ENCODE measurements at regions not wholly inside any gene's neighbourhood (a gene's known extent, or its start where the extent isn't known, plus 50 kb on each side); places are given as distances from the start of the nearest gene placed in this dataset.
"Not testable (repeated sequence)": the region's sequence is repeated elsewhere in the genome, so short reads cannot be mapped to it uniquely, and the experiment has no call there.

DNA sequence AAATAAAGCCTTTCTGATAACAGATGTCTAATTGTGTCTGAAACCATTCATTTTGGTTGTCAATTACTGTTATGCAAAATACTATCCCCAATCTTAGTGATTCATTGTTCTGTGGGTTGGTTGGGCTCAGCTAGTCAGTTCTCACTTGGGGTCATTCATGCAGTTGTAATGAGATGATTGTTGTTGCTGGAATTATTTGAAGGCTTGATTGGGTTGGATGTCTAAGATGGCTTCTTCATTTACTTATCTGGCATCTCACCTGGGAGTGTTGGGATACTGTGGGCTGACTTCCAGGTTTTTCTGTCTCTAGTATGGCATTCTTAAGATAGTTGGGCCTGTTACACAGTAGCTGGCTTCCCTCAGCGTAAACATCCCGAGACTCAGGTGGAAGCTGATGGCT, 217.8 kb upstream of the B3GALT2 start:
- DNase-seq = no peak

DNA sequence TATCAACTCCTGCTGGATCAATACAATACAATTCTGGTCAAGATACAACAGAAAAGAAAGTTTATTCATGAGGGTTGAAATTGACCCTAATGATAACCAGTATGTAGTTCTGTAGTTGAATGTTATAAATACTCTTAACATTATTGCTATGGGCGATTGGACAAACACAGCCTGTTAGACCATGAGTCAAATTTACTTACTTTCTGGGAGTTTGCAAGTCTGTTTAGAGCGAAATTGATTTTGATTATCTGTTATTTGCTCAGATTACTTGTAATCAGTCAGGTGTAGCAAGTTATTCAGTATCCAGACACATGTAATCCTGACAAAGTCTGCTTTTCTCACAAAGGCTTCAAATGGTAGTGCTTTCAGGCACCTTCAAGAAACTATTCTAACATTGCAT, 216.6 kb upstream of the B3GALT2 start:
- DNase-seq = no peak

DNA sequence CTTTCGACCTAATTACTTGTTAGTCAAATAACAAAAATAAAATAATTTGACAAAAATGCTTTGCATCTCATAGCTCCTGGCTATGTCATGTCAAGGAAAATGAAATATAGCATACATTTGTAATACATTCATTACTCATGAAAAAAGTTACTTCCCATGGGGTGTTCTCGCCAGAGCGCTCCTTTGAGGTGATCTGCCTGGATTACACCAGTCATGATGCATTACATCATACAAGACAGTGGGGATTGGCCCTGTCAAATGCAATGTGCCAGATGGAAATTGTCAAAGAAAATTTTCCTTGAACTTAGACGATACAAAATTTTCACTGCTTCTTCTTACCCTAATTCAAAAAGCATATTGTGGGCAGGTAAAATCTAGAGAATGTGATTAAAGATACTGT, 215.6 kb upstream of the B3GALT2 start:
- DNase-seq = no peak

DNA sequence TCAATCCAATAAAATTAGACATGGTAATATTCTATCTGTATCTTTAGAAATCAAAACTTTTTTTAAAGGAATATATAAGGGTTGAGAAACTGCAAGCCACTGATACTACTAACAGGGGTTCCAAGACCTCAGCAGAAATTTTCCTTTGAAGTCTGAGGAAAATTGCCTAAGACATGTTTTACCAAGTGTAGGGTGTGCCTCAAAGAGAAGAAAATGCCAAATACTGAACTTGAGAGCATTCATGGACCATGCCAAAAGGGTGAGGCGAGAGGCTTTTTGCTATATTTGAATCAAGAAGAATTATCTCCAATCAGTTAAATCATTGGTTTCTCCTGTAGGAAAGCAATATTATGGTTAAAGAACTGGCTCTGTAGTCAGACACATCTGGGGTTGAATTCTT, 207.9 kb upstream of the B3GALT2 start:
- no peak for DNase-seq

DNA sequence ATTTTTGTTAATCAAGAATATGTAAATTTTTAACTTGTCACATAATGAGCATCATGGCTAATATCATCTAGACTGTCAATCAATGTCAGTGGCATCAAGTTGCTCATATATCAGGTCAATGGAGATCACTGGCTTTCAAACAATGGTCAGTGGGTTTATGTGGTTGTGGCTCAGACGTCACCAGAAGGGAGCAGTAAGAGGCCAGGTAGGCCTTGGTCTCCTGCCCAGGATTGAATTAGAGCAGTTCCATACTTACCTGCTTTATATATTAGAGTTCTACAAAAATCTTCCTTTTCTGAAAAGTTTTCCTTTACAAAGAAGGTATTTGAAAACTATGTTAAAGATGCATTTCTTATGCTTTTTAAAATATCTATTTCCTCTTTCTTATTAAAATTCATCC, 206.3 kb upstream of the B3GALT2 start:
- no peak for DNase-seq

DNA sequence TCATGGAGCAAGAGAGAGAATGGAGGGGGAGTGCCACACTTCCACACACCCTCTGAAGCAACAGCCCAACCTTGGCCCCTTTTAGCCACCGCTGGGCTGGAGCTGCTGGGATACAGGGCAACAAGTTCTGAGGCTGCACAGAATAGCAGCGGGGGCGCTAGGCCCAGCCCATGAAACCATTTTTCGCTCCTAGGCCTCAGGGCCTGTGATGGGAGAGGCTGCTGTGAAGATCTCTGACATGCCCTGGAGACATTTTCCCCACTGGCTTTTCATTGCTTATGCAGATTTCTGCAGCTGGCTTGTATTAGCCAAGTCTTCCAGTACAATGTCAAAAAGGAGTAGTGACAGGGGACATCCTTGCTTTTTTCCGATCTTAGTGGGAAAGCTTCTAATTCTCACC, 202.3 kb upstream of the B3GALT2 start:
- no peak for DNase-seq

DNA sequence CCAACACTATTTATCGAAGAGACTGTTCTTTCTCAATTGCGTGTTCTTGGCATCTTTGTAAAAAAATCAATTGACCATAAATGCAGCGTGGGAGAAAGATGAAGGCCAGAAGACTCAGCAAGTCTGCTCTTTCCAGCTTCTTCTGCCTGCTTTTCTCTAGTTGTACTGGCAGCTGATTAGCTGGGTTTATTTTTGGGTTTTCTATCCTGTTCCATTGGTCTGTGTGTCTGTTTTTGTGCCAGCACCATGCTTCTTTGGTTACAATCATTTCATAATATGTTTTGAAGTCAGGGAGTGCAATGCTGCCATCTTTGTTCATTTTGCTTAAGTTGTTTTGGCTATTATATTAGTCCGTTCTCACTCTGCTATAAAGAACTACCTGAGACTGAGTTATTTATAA, 201.8 kb upstream of the B3GALT2 start:
- DNase-seq = no peak

DNA sequence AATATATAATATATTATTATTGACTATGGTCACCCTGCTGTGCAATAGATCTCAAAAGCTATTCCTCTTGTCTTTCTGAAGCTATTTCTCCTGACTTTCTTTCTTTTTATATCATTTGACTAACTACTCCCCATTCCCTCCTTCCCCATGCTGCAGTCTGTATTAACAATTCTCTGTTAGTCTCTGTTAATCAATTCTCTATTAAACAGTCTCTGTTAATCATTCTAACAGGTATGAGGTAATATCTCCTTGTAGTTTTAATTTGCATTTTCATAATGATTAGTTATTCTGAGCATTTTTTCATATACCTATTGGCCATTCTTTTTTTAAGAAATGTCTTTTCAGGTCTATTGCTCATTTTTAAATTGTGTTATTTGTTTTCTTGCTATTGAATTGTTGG, 201.0 kb upstream of the B3GALT2 start:
- no peak for DNase-seq

DNA sequence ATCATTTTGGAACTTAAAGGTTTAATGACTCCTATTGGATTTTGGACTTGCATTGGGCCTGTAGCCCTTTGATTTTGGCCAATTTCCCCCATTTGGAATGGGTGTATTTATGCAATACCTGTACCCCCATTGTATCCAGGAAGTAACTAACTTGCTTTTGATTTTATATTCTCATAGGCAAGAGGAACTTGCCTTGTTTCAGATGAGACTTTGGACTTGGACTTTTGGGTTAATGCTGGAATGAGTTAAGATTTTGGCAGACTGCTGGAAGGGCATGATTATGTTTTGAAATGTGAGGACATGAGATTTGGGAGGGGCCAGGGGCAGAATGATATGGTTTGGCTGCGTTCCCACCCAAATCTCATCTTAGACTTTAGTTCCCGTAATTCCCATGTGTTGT, 192.0 kb upstream of the B3GALT2 start:
- not testable (repeated sequence) for DNase-seq

DNA sequence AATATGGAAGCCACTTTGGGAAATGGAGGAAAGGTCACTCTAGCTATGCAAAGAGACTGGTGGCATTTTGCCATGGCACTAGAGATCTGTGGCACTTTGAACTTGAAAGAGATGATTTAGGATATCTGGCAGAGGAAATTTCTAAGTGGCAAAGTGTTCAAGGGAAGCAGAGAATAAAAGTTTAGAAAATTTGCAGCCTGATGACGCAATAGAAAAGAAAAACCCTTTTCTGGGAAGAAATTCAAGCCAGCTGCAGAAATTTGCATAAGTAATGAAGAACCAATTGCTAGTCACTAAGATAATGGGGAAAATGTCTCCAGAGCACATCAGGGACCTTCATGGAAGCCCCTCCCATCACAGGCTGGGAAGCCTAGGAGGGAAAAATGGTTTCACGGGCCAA, 191.1 kb upstream of the B3GALT2 start:
- DNase-seq = no peak

DNA sequence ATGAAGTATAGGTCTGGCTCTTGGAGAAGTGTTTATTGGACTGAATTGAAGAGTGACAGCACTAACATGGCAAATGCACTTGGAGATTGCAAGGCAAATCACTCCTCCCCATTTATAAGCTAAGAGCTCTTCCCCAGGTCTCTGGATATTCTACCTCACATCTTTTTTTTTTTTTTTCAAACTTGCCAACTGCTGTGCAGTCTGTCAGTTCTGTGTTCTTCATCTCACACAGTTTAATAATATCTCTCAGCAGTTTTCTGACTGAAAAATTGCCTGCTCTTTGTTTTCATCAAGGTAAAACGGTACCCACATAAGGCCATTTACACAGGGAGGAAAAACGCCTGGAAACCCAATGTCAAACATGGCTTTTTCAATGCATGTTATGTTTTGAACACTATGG, 186.1 kb upstream of the B3GALT2 start:
- no peak for DNase-seq

DNA sequence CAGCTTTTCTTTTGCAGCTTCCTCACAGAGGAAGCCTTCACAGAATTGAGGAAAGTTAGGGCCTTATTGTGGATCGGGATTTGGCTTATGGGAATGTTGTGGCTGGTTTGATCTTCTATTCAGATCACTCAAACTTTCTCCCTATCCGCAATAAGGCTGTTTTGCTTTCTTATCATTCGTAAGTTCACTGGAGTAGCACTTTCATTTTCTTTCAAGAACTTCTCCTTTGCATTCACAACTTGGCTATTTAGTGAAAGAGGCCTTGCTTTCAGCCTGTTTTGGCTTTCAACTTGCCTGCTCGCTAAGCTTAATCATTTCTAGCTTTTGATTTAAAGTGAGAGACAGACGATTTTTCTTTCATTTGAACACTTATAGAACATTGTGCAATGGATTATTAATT, 181.9 kb upstream of the B3GALT2 start:
- DNase-seq = no peak

DNA sequence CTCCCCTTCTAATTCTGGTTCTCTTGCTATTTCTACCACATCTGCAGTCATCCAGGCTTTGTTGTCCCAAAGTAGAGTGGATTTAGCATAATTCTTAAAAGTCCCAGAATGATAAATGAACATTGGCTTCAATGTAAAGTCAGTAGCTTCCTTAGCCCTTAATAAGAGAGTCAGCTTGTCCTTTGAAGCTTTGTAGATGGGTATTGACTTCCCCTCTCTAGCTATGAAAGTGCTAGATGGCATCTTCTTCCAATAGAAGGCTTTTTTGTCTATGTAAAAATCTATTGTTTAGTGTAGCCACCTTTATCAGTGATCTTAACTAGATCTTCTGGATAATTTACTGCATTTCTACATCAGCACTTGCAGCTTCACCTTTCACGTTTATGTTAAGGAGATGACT, 181.4 kb upstream of the B3GALT2 start:
- no peak for DNase-seq

DNA sequence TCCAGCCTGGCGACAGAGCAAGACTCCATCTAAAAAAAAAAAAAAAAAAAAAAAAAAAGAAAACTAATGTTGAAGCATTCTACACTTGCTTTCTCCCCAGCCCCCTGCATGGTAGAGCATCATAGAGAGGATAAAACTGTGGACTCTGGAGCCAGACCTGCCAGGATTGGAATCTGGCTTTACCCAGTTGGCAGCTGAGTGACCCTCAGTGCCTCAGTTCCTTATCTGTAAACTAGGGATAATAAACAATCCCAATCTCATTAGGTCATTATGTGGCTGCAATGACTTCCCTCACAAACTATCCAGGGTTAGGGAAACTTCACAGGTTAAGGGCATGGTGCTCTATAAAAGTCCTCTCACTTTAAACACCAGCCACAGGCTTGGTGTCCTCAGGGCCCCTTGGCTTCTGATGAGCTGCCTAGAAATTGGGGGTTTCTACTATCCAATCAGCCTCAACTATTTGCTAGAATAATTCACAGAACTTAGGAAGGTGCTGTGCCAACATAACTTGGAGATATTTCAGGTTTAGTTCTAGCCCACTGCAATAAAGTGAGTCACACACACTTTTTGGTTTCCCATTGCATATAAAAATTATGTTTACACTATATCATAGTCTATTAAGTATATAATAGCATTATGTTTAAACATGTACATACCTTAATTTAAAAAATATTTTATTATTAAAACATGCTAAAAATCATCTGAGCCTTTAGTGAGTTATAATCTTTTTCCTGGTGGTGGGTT, 180.5 kb upstream of the B3GALT2 start:
- no peak for DNase-seq

DNA sequence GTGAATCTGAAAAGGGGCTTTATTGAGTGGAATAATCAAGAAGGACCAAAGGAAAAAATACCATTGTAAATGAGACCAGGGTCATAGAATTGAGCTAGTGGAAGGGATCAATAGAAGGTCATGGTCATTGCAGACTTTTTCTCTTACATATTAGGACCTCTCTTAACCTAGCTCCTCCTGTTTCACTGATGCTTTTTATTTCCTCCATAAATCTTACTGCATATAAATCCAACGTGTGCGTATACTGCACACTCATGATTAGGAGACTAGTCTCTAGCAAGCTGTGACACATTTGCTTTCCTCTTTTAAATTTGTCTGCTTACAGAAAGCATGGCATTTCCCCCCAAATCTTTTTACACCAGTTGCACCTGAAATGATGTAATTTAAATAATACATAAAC, 179.6 kb upstream of the B3GALT2 start:
- no peak for DNase-seq

DNA sequence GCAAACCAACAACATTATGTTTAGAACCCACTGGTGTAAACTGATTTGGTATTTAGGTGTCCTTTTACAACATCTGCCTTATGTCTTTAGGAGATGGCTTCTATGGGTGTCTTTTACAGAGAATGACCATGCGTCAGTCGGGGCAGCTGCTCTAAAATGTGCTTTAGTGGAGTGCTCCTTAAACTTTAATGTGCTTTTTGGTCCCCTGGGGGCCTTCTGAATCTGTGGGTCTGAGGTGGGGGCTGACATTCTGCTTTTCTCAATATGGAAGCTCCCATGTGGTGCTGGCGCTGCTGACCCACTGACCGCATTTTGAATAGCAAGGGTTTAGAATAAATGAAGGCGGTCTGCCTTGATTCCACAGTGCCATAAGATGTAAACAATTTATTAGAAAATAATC, 173.2 kb upstream of the B3GALT2 start:
- DNase-seq = no peak

DNA sequence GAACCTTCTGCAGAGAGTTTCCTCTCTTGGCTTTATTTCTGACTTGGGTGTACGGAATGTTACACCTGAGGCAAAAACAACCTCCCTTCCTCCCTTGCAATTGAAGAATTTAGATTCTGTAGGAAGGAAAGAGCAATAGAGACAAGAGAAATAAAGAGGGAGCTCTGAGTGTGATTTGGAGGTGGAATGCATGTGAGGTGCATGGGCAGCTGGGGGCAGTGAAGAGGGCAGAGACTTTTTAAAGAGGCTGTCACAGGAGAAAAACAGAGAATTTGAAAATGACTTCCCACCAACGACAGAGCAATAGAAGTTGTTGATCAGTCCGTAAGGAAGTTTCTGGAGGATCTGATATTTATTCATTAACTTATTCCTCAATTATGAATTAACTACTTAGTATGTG, 172.0 kb upstream of the B3GALT2 start:
- no peak for DNase-seq

DNA sequence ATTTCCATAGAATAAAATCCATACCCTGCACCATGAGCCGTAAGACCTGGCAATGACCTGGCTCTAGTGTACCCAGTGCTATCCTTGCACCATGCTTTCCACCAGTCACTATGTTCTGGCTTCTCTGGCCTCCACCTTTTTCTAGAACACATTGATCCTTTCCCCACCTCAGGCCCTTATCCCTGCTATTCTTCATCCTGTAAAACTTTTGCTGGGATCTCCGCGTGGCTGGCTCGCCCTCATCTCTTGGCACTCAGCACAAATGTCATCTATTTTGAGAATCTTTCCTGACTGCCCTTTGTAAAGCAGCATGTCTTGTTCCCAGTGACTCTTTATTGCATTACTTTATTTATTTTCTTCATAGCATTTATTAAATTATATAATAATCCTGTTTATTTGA, 169.8 kb upstream of the B3GALT2 start:
- DNase-seq = no peak

DNA sequence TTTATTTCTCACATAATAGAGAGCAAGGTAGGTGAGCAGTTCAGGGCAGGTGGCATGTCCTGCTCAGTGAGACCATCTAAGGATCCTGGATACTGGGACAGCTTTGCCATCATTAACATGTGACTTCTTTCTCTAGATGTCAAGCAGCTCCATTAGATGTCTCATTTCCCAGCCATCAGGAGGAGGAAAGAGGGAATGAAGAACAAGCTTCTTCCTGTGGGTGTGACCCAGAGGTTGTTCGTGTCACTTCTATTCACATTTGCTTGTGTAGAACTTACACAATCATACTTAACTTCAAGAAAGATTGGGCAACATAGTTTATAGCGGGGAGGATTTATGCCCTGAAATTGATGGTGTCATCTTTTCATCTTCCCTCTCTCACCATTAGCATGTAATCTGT, 169.2 kb upstream of the B3GALT2 start:
- no peak for DNase-seq

DNA sequence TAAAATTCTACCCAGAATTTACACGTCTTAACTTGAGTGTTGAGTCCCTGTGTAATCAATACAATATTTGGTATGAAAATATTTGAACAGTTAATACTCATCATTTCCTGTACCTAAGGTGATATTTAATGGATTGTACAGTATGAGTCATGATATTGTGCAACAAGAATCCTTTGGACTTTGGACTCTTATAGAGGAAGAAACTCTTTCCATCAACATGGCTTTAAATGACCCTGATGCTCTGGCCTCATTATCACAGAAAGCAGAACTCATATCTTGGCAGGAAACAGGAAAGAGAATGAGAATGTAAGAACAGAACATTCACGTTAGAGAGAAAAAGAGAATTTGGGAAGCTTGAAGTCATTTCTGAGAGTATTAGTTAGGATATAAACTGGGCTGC, 168.8 kb upstream of the B3GALT2 start:
- DNase-seq = no peak

DNA sequence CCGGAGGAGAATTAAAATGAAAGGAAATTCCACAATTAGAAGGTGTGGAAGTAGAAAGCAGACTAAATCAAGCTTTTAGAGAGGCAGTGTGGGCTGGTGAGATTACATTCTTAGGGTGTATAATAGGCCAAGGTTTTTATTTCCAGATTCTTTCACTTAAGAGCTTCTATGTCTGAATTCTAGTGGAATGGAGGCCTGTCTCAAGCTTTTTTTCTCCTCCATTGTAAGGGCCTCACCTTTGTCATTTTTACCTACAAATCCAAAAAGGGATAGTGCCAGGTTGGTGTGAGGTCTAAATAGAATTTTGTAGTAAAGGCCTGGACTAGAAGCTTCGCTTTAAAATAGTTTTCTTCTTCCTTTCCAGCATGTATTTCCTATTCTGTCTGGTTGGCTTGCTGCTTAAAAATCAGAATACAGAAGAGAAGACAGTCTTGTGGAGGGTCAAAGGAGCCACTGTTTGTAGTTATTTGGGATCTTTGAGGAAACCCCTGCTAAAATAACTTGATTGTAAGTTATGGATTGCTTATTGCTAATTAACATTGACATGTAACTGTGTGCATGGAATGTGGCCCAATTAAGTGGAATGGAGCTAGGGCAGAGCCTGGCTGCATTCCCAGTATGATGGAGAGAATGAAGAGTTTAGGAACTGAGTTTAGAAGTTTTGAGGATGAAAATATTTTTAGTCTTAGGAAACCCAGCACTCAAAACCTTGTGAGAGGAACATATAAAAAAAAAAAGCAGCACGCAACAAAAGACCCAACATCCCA, 162.5 kb upstream of the B3GALT2 start:
- no peak for DNase-seq

DNA sequence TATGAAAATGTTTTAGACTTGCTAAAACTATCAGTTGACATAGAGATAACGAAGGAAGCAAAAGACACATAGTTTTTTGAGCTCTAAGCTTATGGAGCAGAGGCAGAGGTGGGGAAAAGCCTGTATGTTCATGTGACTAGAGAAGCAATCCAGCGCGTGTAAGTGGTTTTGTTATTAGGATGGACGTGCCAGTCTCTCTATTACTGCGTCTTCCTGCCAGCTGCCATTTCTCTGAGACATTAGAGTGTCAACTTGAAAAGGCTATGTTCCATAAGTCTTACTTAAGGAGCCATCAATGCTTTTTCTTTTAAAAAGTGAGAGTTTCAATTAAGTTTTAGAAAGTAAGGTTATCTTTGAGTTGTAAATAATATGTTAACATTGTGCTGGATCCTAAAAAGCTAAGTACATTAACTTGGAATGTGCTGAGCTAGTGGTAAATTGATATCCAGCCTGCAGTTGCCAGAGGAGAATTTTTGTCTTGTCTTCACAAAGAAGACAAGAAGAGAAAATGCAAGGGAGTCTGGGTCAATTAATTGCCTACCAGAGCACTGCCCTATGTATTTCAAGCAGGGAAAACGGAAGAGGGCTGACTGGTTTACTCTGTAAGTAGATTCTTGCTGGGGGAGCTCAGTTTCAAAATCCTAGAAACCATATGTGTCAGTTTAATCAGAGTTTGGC, 161.8 kb upstream of the B3GALT2 start:
- DNase-seq = no peak

DNA sequence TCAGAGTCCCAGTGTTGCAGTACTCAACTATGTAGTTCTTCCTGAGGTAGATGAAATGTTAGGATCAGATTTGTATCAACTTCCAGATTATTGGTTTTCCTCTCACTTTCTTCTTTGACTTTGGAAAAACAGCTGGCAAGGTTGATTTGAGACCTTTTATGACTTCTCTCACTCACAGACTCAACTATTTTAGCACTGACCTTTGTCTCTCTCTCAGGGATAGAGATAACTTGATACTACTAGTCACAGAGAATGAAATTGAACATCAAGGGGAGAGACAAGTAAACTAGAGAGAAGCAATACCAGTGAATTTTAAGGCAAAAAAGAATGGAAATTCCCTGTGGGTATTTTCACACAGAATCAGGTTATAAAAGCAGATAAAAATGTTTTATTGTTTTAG, 159.7 kb upstream of the B3GALT2 start:
- DNase-seq = no peak

DNA sequence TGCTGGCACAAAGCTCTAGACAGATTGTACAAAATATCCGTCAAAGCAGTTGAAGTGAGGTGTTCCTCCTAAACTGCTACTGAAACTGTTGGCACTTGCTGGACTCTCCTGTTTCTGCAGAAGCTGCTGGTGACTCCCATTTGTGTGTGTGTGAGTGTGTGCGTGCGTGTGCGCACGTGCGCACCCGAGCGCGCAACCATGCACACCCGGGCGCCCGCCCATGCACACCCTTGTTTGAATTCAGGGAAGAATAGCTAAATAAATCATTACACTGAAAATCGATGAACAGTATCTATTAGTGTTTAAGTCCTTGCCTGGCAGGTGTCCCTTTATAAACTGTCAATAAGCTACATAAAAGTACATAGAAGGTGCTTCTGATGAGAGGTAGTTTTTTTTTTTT, 156.4 kb upstream of the B3GALT2 start:
- DNase-seq = no peak
